AG09309 (cell line): ENCODE measurements at regions not wholly inside any gene's neighbourhood (a gene's known extent, or its start where the extent isn't known, plus 50 kb on each side); places are given as distances from the start of the nearest gene placed in this dataset.

Source experiments
- DNase-seq: peaks from one replicate; pipeline ENCODE4 v3.0.0-alpha.2; 2010; ENCODE audit warnings: low read depth
- H3K4me3 ChIP-seq: 2 replicates; pipeline ENCODE4 v1.5.1; 2011; ENCODE audit warnings: mild to moderate bottlenecking, low read depth, low read length, moderate library complexity; ENCODE audit not compliant: control insufficient read depth
- TF ChIP-seq, protein P1 (sequence below): IDR thresholded peaks from 2 replicates; pipeline ENCODE4 v1.5.1; 2011; ENCODE audit warnings: mild to moderate bottlenecking, low read depth, low read length, inconsistent platforms; ENCODE audit not compliant: insufficient read depth, control insufficient read depth; ENCODE audit errors: missing control alignments

DNA sequence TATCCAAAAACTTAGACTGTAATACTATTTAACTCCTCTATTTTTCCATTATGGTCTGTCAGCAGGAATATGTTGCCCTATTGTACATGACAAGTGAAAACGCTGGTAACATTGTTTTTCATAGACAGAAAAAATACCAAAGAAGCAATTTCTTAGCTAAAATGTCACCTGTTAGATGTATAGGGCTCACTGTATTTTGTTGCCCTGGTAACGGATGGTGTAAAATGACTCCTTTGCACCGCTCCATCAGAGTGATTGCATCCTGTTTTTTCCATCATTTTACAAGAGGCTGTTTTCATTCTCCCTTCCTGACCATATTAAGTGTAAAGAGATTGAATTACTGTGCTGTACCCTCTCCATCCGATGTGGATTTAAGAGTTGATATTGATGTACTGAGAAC is 460.1 kb upstream of the TLE4 start:
- DNase-seq = no peak
- H3K4me3 ChIP-seq = no peak overlapping the region
- TF ChIP-seq, protein P1, sequence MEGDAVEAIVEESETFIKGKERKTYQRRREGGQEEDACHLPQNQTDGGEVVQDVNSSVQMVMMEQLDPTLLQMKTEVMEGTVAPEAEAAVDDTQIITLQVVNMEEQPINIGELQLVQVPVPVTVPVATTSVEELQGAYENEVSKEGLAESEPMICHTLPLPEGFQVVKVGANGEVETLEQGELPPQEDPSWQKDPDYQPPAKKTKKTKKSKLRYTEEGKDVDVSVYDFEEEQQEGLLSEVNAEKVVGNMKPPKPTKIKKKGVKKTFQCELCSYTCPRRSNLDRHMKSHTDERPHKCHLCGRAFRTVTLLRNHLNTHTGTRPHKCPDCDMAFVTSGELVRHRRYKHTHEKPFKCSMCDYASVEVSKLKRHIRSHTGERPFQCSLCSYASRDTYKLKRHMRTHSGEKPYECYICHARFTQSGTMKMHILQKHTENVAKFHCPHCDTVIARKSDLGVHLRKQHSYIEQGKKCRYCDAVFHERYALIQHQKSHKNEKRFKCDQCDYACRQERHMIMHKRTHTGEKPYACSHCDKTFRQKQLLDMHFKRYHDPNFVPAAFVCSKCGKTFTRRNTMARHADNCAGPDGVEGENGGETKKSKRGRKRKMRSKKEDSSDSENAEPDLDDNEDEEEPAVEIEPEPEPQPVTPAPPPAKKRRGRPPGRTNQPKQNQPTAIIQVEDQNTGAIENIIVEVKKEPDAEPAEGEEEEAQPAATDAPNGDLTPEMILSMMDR = no peak

DNA sequence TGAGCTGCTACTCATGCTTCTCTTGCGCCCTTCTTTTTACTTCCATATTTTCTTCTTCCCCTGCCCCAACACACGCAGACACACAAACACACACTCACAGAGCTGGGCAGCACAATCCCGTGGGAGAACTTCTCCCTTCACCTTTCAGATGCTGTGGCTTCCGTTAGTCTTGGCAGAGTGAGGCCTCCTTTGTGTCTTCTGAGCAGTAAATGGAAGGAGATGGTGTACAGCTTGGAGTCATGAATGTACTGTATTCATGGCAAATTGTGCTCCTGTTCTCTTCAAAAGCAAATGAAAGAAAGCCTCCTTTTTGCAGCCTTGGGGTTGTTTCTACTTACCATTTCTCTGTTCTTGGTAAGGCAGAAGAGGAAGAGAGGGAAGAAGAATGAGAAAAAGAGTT is 456.6 kb upstream of the TLE4 start:
- DNase-seq = no peak
- TF ChIP-seq, protein P1 = no peak
- H3K4me3 ChIP-seq = no peak overlapping the region

DNA sequence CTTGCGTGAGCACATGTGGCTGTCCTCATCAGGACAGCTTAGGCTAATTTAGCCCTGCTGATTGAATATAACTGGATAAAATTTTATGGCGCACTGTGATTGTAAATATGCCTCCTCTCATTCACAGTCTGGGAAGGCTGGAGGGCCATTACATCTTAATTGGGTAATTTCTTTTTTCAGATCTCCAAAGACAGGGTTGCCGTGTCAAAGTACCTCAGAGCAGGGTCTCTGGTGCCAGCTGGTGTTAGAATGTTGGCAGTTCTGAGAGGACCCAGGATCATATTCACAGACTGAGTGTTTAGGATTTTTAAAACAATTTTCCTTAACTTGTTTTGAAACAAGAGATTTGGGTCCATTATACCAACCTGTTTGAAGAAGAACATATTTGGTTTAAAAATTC is 455.7 kb upstream of the TLE4 start:
- TF ChIP-seq, protein P1 = no peak
- no peak overlapping the region for H3K4me3 ChIP-seq
- DNase-seq = no peak

DNA sequence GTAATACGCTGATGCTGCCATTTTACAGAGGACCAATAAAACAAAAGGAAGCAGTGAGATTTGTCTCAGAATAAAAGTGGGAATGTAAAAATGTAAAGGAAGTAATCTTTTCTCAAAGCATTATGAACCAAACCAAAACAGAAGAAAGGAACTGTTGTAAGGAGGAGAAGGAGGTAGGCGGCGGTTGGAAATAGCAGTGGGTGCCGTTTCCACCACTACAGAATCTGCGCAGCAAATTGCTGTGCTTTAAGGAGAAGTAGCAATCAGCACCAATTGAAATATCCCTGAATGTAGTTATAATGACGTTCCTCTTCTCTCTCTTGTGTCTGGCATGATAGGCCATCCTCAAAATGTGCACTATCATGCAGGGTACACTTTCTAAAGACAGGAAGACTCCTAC is 455.1 kb upstream of the TLE4 start:
- DNase-seq = no peak
- TF ChIP-seq, protein P1 = no peak
- no peak overlapping the region for H3K4me3 ChIP-seq

DNA sequence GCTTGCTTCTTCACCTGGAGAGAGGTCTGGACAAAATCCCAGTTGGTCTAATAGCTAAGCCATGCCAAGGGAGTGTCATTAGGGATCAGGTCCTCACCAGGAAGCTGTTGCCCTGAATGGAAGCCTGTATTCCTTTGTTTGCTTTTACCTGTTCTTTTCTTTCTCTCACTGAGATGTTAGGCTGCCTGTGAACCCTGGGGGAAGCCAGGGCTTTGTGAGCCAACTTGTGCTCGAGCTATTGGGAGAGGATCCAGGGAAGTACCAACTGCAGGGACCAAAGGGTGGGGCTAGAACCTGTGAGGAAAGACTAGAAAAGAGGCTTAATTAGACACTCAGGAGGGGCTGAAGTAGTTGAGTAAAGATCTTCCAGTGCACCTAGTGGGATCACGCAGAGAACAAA is 451.2 kb upstream of the TLE4 start:
- no peak overlapping the region for H3K4me3 ChIP-seq
- DNase-seq = no peak
- TF ChIP-seq, protein P1 = no peak

DNA sequence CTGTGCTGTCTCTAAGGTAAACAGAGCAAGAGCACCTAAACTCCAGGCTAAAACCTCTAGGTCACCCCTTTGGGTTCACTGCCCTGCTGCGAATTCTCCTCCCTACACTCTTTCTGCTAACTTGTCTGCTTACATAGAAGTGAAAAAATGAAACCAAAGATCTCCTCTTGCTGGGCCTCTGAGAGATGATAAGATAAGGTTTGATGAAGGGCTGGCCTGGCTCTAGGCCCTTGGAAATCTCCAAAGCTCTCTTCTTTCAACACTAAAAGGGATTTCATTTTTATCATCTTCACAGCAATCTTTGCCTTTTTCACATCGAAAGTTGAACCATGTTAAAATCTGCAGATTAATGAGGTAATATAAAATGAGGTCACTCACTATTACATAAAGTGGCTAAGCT is 450.8 kb upstream of the TLE4 start:
- TF ChIP-seq, protein P1 = no peak
- no peak overlapping the region for H3K4me3 ChIP-seq
- no peak for DNase-seq

DNA sequence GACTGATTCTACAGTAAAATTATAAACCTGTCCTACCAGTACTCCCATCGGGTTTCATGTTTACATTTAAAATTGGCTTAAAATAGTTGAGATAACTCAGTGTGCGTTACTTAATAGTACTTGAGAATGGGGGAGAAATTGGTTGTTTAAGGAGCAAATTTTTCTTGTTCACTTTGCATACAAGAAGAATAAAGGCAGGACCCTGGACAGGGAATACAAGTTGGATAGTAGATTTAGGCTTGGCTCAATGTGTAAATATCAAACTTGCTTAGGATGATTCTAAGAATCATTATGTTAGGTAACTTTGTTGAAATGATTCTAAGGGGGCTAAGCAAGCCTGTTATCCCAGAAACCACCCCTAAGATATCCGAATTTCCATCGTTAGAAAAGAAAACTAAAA is 448.4 kb upstream of the TLE4 start:
- DNase-seq = no peak
- H3K4me3 ChIP-seq = no peak overlapping the region
- TF ChIP-seq, protein P1 = no peak
